OCI-LY7 (cell line): ENCODE measurements at regions not wholly inside any gene's neighbourhood (a gene's known extent, or its start where the extent isn't known, plus 50 kb on each side); places are given as distances from the start of the nearest gene placed in this dataset.
"Not testable (repeated sequence)": the region's sequence is repeated elsewhere in the genome, so short reads cannot be mapped to it uniquely, and the experiment has no call there.

Source experiments
- CTCF ChIP-seq: fragments of 200-600 bp; sonication (generic); conservative IDR thresholded peaks from 2 replicates; pipeline ENCODE4 v1.5.1; 2014; ENCODE audit warnings: mild to moderate bottlenecking, antibody characterized with exemption, low read length, moderate library complexity, mixed read lengths
- EZH2phosphoT487 ChIP-seq: fragments of 200-600 bp; sonication (generic); IDR thresholded peaks from 2 replicates; pipeline ENCODE4 v1.6.1; 2018; ENCODE audit warnings: low read depth, borderline replicate concordance, mild to moderate bottlenecking, mixed run types, antibody characterized with exemption, low read length, moderate library complexity, mixed read lengths

DNA sequence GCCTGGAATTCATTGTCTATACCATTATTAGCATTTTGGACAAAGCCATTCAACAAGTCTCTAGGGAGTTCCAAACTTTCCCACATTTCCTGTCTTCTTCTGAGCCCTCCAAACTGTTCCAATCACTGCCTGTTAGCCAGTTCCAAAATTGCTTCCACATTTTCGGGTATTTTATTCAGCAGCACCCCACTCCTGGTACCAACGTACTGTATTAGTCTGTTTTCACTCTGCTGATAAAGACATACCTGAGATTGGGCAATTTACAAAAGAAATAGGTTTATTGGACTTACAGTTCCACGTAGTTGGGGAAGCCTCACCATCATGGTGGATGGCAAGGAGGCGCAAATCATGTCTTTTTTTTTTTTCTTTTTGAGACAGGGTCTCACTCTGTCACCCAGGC lies 578.6 kb upstream of the FSHR start:
- not testable (repeated sequence) for TF ChIP-seq CTCF, EZH2phosphoT487
